NCI-H2196 (cell line): ENCODE measurements at regions not wholly inside any gene's neighbourhood (a gene's known extent, or its start where the extent isn't known, plus 50 kb on each side); places are given as distances from the start of the nearest gene placed in this dataset.

Experiments
- DNase-seq: peaks from one replicate; lab custom pipeline; 2025; ENCODE audit not compliant: unreplicated experiment; lab: John Stamatoyannopoulos, UW

GRCh38 chr15:59953392-59953883, 50.7 kb upstream of the FOXB1 start:
- no peak for DNase-seq

DNA sequence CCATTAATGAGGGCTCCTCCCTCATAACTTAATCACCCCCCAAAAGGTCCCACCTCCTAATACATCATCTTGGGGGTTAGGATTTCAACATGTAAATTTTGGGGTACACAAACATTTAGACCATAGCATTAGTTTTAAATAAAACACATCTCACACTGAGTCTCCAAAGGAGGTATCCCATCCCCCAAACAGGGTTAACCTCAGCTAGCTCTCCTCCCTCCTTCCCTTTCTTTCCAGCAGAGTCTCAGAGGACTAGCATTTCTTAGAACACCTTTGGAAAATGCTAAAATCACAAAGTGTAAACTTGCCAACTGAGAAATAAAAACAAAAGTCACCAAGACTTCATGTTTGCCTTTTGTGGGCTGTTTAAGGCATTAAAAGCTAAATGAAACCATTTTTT, 51.2 kb upstream of the FOXB1 start:
- DNase-seq, result no peak

- DNase-seq, result no peak
Observed at GRCh38 chr15:59950603-59951388, 53.3 kb upstream of the FOXB1 start.

DNA sequence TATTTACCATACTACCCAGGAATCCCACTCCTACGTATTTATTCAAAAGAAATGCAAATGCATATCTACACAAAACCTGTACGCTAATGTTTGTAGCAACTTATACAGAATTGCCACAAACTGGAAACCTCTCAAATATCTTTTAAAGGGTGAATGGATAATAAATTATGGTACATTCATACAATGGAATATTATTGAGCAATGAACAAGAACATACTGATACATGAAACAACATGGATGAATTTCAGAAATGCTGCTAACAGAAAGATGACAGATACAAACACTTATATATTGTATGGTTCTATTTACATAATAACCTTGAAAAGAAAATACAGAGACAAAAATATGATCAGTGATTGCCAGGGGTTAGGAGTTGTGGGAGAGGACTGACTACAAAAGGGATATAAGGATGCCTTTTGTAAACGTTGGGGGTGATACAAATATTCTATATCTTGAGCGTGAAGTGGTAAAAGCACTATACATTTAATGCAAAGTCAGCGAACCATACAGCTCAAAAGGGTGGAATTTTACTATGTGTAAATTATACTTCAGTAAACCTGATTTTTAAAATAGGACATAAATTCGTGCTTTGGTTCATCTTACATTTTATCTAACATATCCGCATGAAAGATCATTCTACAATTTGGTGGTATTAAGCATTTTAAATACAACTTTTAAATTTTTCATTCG, 55.0 kb upstream of the FOXB1 start:
- DNase-seq, result no peak

- DNase-seq, result no peak
Observed at GRCh38 chr15:59946084-59946483, 58.0 kb upstream of the FOXB1 start.

- DNase-seq, result no peak
Observed at GRCh38 chr15:59945036-59945435, 59.1 kb upstream of the FOXB1 start.

GRCh38 chr15:59941612-59942011, 62.5 kb upstream of the FOXB1 start:
- no peak for DNase-seq

DNA sequence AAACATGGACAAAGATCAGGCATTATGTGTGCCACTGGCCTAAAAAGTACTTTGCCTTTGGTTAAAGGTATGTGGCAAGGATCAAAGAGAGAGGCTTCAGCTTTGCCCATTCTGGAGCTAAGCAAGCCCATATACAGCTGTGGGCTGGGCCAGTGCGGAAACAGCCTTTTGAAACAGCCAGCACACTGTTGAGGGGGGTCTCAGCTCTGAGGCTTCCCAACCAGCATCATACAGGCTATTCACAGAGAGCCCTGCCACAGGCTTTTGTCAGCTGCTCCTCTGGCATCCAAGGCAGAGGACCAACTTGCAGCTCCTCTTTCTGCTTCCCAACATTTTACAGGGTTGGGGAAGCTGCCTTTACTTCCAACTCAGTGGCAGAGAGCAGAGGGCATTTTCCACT, 63.2 kb upstream of the FOXB1 start:
- DNase-seq, result no peak

- DNase-seq, result no peak
Observed at GRCh38 chr15:59940456-59940855, 63.7 kb upstream of the FOXB1 start.

DNA sequence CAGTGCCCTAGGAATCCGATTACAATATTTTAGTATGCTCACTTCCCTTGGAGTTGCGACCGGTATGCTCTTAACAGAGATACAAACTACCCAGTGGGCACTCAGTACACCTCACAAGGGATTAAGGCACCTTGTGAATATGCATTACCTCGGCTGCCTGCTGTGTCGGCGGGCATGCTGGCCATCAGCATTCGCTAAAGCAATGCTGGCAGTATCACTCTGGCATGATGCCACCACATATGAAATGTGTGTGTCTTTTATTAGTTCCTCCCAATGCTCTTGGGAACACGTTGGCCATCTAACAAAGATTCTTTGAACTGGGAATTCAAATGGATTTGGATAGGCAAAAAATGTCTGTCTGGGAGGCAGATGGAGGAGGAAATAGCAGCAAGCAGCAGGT, 67.4 kb upstream of the FOXB1 start:
- DNase-seq, result no peak

DNA sequence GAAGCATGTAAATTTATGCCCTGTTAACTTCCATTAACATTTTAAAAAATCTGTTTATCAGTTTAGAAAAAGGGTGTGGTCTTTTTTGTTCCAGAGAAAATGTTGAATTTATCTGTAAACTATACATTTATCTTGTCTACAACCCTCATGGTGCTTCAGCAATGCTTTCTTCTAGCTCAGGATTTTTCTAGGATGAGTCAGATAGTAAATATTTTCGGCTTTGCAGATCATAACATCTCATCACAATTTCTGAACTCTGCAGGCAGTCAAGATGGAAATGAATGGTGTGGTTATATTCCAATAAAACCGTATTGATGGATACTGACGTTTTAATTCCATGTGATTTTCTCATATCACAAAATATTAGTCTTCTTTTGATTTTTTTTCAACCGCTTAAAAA, 70.5 kb upstream of the FOXB1 start:
- no peak for DNase-seq

GRCh38 chr15:59931646-59932261, 72.4 kb upstream of the FOXB1 start:
- no peak for DNase-seq

DNA sequence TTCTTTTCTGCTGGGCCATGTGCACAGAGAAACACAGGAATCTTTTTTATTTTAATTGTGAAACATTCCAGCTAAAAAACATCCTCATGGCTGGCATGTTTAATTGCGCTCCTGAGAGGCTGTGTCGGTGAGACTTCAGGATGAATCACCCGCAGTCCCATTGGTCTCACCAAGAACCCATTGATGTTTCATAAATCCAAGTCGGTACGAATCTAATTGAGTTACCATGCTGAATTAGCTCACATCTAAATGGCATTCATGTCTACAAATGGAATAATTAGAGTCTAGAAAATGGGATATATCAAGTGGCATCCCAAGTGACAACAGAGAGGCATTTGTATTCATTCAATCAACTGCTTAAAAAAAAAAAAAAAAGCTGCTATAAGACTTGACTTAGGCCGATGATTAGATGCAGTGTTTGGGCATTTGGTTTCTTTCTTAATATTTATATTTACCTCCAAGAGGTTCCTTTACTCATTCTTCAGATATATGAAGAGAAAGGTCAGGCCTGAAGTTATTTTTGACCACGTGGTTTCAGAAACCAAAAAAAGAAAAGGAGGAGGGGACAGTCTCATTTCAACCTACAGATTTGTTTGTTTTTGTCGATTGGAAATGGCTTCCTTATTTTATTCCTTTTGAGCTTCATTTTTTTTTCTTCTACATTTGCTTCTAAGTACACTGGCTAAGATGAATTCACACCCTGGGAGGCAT, 79.1 kb upstream of the FOXB1 start:
- DNase-seq, result no peak

GRCh38 chr15:59924096-59924495, 80.0 kb upstream of the FOXB1 start:
- no peak for DNase-seq

GRCh38 chr15:59923508-59923907, 80.6 kb upstream of the FOXB1 start:
- no peak for DNase-seq

- DNase-seq, result no peak
Observed at GRCh38 chr15:59918994-59919951, 84.8 kb upstream of the FOXB1 start.

DNA sequence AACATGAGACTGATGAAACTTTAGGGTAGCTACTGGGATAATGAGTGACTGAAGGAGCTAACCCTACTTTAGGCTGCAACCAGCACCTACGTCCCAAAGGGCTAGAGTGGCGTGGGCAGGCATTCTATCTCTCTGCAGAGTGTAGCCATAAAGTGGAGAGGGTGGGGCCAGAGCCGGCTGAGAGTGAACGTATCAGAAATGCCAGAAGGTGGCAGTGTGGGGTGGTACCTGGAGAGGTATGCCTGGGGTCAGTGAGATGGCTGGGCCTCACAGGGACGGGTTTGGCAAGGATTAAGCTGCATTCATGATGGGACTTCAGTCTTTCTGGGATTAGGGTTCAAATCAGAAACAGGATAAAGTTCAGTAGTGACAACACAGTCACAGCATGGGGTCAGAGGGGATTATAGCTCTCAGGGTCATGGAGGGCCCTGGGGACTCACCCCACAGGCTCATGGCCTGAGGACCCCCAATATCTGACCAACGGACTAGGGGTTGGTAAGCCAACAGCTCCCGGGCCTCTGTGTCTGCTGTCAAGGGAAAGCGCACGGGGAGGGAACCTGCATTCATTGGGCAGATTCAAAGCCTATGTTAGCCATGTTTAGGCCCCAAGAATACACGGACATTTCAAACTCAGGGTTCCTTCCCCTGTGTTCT, 86.5 kb upstream of the FOXB1 start:
- peak; percentile 38 for DNase-seq

DNA sequence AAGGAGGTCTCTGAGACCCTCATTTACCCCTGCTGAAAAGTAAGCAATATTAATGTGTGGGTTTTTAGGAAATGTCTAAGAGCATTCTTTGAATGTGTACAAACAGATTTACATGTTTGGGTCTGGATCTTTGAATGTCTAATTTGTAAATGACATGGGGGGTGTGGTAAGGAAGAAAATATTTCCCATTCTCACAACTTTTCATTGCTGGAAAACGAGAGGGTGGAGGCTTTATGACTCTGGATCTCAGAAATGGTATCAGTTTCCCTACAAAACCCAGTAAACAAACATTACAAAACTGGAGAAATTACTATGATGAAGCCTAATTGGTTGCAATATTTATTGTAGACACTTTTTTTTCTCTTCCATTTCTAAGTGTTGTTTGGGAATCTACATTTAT, 98.1 kb upstream of the FOXB1 start:
- DNase-seq, result no peak

DNA sequence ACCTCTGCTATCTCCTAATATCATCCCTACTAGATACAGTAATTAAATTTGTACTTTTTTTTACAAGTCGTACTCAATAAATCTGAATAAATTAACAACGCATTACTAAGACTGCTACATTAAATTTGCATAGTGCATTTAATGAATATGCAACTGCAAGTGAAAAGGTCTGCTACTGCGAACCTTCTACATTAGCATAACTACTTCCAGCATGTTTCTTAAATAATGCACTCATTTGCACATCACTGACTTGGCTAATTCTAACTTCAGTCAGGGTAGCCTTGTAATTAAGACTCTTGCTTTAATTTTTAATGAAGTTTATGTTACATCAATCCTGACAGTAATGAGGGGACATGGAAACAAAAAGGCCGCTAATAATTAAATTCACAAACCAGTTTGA, 98.9 kb upstream of the FOXB1 start:
- no peak for DNase-seq
